ENCODE measurements at regions not wholly inside any gene's neighbourhood (a gene's known extent, or its start where the extent isn't known, plus 50 kb on each side); places are given as distances from the start of the nearest gene placed in this dataset.

DNA sequence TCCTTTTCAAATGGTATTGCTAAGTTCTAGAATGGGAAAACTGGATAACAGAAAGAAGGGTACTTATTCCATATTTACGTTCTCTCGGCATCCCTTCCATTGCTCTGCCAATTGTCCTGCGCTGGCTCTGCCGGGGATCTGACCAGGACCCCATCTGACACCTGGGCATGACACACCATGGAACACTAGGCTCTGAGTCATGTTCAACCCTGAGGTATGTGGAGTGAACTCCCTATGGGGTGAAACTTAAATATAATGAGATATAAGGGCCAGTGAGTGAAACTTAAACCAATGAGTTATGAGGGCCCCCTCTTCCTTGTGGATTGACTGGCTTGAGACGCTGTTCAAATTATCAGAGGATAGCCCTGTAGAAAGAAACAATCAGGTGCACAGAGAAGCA lies 55.1 kb upstream of the ZEB1 start:
- no peak for FAIRE-seq
- TF ChIP-seq, protein P1, sequence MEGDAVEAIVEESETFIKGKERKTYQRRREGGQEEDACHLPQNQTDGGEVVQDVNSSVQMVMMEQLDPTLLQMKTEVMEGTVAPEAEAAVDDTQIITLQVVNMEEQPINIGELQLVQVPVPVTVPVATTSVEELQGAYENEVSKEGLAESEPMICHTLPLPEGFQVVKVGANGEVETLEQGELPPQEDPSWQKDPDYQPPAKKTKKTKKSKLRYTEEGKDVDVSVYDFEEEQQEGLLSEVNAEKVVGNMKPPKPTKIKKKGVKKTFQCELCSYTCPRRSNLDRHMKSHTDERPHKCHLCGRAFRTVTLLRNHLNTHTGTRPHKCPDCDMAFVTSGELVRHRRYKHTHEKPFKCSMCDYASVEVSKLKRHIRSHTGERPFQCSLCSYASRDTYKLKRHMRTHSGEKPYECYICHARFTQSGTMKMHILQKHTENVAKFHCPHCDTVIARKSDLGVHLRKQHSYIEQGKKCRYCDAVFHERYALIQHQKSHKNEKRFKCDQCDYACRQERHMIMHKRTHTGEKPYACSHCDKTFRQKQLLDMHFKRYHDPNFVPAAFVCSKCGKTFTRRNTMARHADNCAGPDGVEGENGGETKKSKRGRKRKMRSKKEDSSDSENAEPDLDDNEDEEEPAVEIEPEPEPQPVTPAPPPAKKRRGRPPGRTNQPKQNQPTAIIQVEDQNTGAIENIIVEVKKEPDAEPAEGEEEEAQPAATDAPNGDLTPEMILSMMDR (IDR thresholded peaks at IDR 0.05; ENCODE audit: insufficient read depth, missing control alignments), result no peak
- DNase-seq (ENCODE audit: insufficient read length, low spot score), result no peak

DNA sequence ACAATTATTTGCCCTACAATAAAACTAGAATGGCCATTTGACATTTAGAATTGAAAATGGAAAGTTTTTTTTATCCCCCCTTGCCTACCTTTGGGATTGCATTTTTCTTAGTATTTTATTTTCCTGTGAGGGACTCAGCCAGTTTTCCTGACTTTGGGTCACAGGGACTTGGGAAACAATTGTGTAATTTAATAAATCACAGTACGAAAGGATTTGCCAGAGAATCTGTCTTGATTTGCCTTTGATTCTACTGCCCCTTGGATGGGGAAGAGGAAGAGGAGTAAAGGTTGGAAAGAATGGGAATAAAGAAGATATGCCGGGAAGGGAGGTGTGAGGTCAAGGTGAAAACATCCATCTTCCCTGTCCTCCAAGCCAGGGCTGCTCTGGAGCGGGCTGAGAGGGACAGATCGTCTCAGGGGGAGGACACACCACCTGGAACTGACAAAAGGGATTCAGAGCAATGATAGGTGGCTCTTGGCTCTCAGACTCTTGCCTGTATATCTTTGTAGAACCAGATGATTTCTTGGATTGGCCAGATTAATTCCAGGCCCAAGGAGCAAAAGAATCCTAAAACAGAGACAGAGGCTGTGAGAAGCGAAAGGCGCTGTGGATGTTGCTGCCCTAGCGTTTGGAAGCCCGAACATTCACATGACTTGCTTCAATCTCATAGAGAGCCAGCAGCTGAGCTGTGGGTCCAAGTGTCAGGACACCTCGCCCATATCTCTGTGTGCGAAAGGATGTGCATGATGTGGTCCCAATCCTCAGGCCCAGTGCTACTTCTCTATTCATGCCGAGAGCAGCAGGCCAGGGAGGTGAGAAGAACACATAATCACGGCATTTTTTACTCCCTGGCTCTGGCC lies 50.3 kb upstream of the ZEB1 start:
- TF ChIP-seq, protein P1 (IDR thresholded peaks at IDR 0.05; ENCODE audit: insufficient read depth, missing control alignments), result no peak
- DNase-seq (ENCODE audit: insufficient read length, low spot score), result no peak
- FAIRE-seq, result no peak
